ENCODE measurements at regions not wholly inside any gene's neighbourhood (a gene's known extent, or its start where the extent isn't known, plus 50 kb on each side); places are given as distances from the start of the nearest gene placed in this dataset.

DNA sequence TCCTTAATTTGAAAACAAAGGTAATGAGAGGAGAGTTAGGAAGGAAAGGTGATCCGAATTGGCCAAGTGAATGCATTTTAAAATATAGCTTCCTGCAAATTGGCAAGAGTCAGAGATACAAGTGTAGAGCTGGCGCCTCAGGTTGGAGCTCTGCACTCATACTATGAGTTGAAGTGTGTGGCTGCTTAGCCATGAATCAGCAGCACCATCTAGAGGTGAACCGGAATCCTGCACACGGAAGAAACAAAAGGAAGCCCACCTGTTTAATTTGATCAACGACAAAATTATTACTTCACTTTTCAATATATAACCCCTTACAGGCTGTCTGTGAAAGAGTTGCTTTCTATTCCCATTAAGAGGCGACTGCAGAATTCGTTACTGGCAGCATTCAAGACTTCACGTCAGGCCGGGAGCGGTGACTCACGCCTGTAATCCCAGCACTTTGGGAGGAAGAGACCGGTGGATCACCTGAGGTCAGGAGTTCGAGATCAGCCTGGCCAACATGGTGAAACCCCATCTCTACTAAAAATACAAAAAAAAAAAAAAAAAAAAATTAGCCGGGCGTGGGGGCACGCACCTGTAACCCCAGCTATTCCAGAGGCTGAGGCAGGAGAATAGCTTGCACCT is 1253.7 kb upstream of the CDH8 start:
- H3K9me3 ChIP-seq: no peaks in the 10 kb centered on the region
- TF ChIP-seq Cebpa-rat (IDR thresholded peaks at IDR 0.05): no peak
- H3K27ac ChIP-seq: no peak overlapping the region
- no peak overlapping the region for H3K9ac ChIP-seq
- no peaks in the 10 kb centered on the region for H4K20me1 ChIP-seq
- 0 out of 2 replicates have a peak, but pooled peaks cover 5% of the 10 kb centered on the region for H3K4me1 ChIP-seq
- H3K27me3 ChIP-seq: no peaks in the 10 kb centered on the region
- H3K4me2 ChIP-seq: no peak overlapping the region
- H3K36me3 ChIP-seq: no peaks in the 10 kb centered on the region
- no peak overlapping the region for H3K4me3 ChIP-seq

GRCh38 chr16:63287401-63287800 is 1251.2 kb upstream of the CDH8 start:
- no peak overlapping the region for H3K4me2 ChIP-seq
- no peaks in the 10 kb centered on the region for H3K36me3 ChIP-seq
- H3K9me3 ChIP-seq: no peaks in the 10 kb centered on the region
- no peak for TF ChIP-seq Cebpa-rat (IDR thresholded peaks at IDR 0.05)
- H4K20me1 ChIP-seq: no peaks in the 10 kb centered on the region
- H3K27me3 ChIP-seq: no peaks in the 10 kb centered on the region
- H3K27ac ChIP-seq: no peak overlapping the region
- 0 out of 2 replicates have a peak, but pooled peaks cover 5% of the 10 kb centered on the region for H3K4me1 ChIP-seq
- no peak overlapping the region for H3K9ac ChIP-seq
- no peak overlapping the region for H3K4me3 ChIP-seq

DNA sequence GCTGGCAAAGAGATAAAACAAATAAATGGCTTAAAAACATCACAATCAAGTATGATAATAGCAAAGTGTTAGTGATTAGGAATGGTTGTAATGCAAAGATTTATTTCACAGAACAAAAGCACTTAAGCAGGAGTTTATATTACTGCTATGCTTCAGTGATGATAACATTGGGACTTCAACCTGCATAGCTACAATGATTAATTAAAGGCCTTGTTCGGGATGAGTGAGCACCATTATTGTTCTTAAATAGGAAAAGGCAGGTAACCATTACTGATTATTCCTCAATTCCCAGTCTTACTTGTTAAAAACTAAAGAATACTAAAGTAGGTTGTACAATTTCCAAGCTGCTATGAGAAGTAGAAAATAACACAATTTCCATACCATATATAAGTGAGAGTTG is 1247.5 kb upstream of the CDH8 start:
- H3K9me3 ChIP-seq: no peaks in the 10 kb centered on the region
- no peak overlapping the region for H3K4me2 ChIP-seq
- H3K4me1 ChIP-seq: 0 out of 2 replicates have a peak, but pooled peaks cover 5% of the 10 kb centered on the region
- no peaks in the 10 kb centered on the region for H3K36me3 ChIP-seq
- no peak overlapping the region for H3K27ac ChIP-seq
- no peaks in the 10 kb centered on the region for H4K20me1 ChIP-seq
- H3K27me3 ChIP-seq: no peaks in the 10 kb centered on the region
- H3K9ac ChIP-seq: no peak overlapping the region
- no peak overlapping the region for H3K4me3 ChIP-seq
- no peak for TF ChIP-seq Cebpa-rat (IDR thresholded peaks at IDR 0.05)

- Histone ChIP-seq H3K9ac (no peak overlapping the region), H3K4me1 (no peaks in the 10 kb centered on the region), H3K27ac (no peak overlapping the region), H3K9me3 (no peaks in the 10 kb centered on the region), H3K36me3 (no peaks in the 10 kb centered on the region), H3K4me3 (no peak overlapping the region), H4K20me1 (no peaks in the 10 kb centered on the region), H3K4me2 (no peak overlapping the region), H3K27me3 (no peaks in the 10 kb centered on the region)
- no peak for TF ChIP-seq Cebpa-rat (IDR thresholded peaks at IDR 0.05)
Observed at GRCh38 chr16:63244631-63245030, 1208.4 kb upstream of the CDH8 start.

DNA sequence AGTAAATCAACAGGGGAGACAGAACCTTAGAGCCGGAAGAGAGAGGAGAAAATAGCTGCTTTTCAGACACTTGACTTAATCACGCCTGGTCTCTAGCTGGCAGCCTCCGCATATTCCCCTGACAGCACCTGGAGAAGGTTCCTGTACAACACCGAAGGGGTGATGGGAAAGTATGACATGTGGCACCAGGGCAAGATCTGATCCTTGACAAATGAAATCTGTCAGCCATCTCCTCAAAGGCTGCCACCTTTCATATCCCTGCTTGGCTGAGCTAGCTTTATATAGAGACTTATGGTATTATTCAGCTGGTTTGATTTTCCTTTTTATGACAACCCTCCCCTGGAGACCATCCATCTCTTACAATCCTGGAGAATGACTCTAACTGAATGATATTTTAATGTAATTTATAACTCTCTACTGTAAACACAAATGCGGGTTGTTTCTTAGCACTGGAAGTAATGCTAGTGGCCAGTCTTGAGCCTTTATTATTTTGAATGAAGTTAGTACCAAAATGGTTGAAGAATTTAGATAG is 1205.3 kb upstream of the CDH8 start:
- Histone ChIP-seq H3K9me3 (no peaks in the 10 kb centered on the region), H3K4me2 (no peak overlapping the region), H3K4me1 (no peaks in the 10 kb centered on the region), H3K9ac (no peak overlapping the region), H3K27me3 (no peaks in the 10 kb centered on the region), H3K36me3 (no peaks in the 10 kb centered on the region), H3K27ac (no peak overlapping the region), H4K20me1 (no peaks in the 10 kb centered on the region), H3K4me3 (no peak overlapping the region)
- no peak for TF ChIP-seq Cebpa-rat (IDR thresholded peaks at IDR 0.05)

- no peak for TF ChIP-seq Cebpa-rat (IDR thresholded peaks at IDR 0.05)
- no peak overlapping the region for H3K9ac ChIP-seq
Observed at GRCh38 chr16:63239065-63239570, 1202.9 kb upstream of the CDH8 start.

DNA sequence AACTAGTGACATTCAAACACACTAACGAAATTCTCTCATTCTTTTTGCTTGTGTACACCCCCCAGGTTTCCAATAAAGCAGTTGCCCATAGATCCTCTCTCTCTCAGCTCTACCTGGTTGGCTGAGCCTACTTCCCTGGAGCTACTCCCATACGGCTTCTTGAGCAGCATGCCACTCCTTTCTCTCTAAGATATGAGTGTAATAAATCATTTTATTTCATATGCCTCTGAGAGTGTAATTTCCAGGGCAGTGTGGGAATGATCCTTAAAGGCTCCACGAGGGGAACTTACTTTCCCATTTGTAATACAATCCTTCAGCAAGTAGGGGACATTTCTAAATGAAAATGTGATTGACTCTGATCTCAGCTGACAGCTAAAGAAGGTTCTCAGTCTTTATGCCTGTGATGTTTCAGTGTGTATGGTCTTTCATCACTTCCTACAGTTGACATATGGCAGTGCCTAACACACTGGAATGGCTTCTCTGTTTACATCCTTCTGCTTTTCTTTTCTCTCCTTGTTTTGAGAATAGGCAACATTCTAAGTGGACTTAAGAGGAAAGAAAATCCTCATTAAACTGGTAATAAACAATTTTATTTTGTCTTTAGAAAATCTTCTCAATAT is 1194.3 kb upstream of the CDH8 start:
- no peaks in the 10 kb centered on the region for H3K36me3 ChIP-seq
- no peak overlapping the region for H3K4me3 ChIP-seq
- no peak overlapping the region for H3K27ac ChIP-seq
- TF ChIP-seq Cebpa-rat (IDR thresholded peaks at IDR 0.05): no peak
- H3K27me3 ChIP-seq: no peaks in the 10 kb centered on the region
- no peak overlapping the region for H3K9ac ChIP-seq
- H3K4me1 ChIP-seq: no peaks in the 10 kb centered on the region
- H4K20me1 ChIP-seq: no peaks in the 10 kb centered on the region
- H3K9me3 ChIP-seq: no peaks in the 10 kb centered on the region
- no peak overlapping the region for H3K4me2 ChIP-seq

More at GRCh38 chr16:63239065-63239570, 1202.9 kb upstream of the CDH8 start:
- no peaks in the 10 kb centered on the region for H4K20me1 ChIP-seq
- no peaks in the 10 kb centered on the region for H3K4me1 ChIP-seq
- H3K9me3 ChIP-seq: no peaks in the 10 kb centered on the region
- H3K36me3 ChIP-seq: no peaks in the 10 kb centered on the region
- H3K27ac ChIP-seq: no peak overlapping the region
- no peaks in the 10 kb centered on the region for H3K27me3 ChIP-seq
- H3K4me3 ChIP-seq: no peak overlapping the region
- no peak overlapping the region for H3K4me2 ChIP-seq

GRCh38 chr16:63228259-63228658 is 1192.0 kb upstream of the CDH8 start:
- Histone ChIP-seq H3K27me3 (no peaks in the 10 kb centered on the region), H3K9ac (no peak overlapping the region), H4K20me1 (no peaks in the 10 kb centered on the region), H3K4me2 (no peak overlapping the region), H3K9me3 (no peaks in the 10 kb centered on the region), H3K4me1 (no peaks in the 10 kb centered on the region), H3K4me3 (no peak overlapping the region), H3K27ac (no peak overlapping the region), H3K36me3 (no peaks in the 10 kb centered on the region)
- no peak for TF ChIP-seq Cebpa-rat (IDR thresholded peaks at IDR 0.05)

DNA sequence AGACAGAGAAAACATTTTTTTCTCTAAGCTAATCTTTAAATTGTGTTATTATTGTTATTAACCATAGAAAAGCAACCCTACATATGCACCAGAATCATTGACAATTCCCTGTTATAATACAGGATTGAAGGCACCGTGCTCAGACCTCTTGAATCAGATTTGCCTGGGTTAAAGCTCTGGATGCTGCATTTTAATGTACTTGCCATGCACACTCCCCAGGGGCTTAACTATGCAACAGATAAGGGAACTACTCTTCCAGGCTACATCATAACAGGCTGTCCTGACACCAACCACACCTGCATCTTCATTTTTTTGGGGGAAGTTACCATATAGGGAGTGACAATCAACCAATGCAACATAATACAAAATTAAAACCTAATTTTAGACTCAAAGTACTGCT is 1187.6 kb upstream of the CDH8 start:
- H3K4me3 ChIP-seq: no peak overlapping the region
- no peaks in the 10 kb centered on the region for H3K4me1 ChIP-seq
- no peaks in the 10 kb centered on the region for H3K9me3 ChIP-seq
- no peaks in the 10 kb centered on the region for H4K20me1 ChIP-seq
- no peak overlapping the region for H3K4me2 ChIP-seq
- H3K9ac ChIP-seq: no peak overlapping the region
- no peaks in the 10 kb centered on the region for H3K27me3 ChIP-seq
- H3K36me3 ChIP-seq: no peaks in the 10 kb centered on the region
- no peak overlapping the region for H3K27ac ChIP-seq
- no peak for TF ChIP-seq Cebpa-rat (IDR thresholded peaks at IDR 0.05)

DNA sequence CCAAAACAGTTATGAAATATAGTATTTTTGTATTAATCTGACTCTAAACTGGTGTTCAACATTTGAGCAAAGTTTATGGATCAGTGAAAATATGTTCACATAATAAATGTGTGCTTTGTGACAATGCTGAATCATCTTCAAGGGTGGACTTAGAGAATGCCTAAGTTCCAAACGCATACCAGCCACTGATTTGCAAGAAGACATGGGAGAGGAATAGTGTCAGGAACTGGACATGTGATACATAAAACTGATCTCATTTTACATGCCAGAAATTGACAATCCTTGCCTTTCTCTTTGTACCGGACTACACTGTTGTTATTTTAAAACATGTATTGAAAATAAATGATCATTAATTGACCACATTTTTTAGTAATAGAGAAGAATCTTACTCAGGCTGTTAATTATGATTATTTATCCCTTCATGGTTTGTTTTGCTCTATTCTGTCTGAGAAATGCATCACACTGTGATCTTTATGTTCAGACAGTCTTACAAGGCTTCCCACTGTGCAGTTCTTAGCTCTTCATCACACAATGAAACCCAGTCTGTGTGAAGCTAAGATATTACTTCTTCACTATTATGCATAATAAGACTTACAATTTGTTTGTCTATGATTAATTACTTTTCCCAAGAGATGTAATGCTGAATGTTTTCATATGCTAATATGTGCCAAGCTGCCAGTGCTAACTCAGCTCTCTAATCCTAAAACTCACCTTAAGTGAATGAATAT is 1180.6 kb upstream of the CDH8 start:
- no peak overlapping the region for H3K27ac ChIP-seq
- H3K36me3 ChIP-seq: no peaks in the 10 kb centered on the region
- TF ChIP-seq Cebpa-rat (IDR thresholded peaks at IDR 0.05): no peak
- H3K27me3 ChIP-seq: no peaks in the 10 kb centered on the region
- no peak overlapping the region for H3K9ac ChIP-seq
- no peak overlapping the region for H3K4me2 ChIP-seq
- no peaks in the 10 kb centered on the region for H3K9me3 ChIP-seq
- no peaks in the 10 kb centered on the region for H4K20me1 ChIP-seq
- H3K4me3 ChIP-seq: no peak overlapping the region
- no peaks in the 10 kb centered on the region for H3K4me1 ChIP-seq

All from BLaER1 (cell line).